OCI-LY1 (cell line): ENCODE measurements at regions not wholly inside any gene's neighbourhood (a gene's known extent, or its start where the extent isn't known, plus 50 kb on each side); places are given as distances from the start of the nearest gene placed in this dataset.

Experiments used
- EZH2 ChIP-seq: fragments of 200-600 bp; sonication (generic), shearing (Covaris generic); IDR thresholded peaks from 2 replicates; pipeline ENCODE4 v1.8.0; 2017; ENCODE audit warnings: borderline replicate concordance, mixed run types, mild to moderate bottlenecking, antibody characterized with exemption, low read length, moderate library complexity, mixed read lengths
- TF ChIP-seq, protein P1 (sequence below): fragments of 200-600 bp; sonication (generic), shearing (Covaris generic); IDR thresholded peaks from 2 replicates; pipeline ENCODE4 v1.5.1; 2017; ENCODE audit warnings: mild to moderate bottlenecking, antibody characterized with exemption, low read length, moderate library complexity, mixed read lengths

DNA sequence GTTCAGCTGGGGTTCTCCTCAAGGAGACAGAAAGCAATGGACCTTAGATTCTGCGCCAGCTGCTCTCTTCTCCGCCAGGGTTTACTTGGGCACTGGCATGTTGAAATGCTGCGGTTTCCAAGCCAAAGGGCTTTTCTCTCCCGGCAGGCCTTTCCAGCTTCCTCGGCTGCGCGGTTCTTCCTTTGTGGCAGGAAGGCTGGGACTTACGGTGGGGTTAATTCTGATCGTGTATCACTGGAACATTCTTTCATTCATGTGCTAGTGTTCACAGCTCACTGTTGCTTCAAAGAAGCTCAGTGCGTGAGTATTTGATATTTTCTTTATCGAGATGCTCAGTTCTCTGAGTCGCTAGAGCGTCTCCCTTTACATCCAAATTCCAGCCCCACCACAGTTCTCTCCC is 723.2 kb downstream of the UQCRFS1 start:
- TF ChIP-seq, protein P1, sequence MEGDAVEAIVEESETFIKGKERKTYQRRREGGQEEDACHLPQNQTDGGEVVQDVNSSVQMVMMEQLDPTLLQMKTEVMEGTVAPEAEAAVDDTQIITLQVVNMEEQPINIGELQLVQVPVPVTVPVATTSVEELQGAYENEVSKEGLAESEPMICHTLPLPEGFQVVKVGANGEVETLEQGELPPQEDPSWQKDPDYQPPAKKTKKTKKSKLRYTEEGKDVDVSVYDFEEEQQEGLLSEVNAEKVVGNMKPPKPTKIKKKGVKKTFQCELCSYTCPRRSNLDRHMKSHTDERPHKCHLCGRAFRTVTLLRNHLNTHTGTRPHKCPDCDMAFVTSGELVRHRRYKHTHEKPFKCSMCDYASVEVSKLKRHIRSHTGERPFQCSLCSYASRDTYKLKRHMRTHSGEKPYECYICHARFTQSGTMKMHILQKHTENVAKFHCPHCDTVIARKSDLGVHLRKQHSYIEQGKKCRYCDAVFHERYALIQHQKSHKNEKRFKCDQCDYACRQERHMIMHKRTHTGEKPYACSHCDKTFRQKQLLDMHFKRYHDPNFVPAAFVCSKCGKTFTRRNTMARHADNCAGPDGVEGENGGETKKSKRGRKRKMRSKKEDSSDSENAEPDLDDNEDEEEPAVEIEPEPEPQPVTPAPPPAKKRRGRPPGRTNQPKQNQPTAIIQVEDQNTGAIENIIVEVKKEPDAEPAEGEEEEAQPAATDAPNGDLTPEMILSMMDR = no peak
- no peak for TF ChIP-seq EZH2
